ENCODE measurements at regions not wholly inside any gene's neighbourhood (a gene's known extent, or its start where the extent isn't known, plus 50 kb on each side); places are given as distances from the start of the nearest gene placed in this dataset.

DNA sequence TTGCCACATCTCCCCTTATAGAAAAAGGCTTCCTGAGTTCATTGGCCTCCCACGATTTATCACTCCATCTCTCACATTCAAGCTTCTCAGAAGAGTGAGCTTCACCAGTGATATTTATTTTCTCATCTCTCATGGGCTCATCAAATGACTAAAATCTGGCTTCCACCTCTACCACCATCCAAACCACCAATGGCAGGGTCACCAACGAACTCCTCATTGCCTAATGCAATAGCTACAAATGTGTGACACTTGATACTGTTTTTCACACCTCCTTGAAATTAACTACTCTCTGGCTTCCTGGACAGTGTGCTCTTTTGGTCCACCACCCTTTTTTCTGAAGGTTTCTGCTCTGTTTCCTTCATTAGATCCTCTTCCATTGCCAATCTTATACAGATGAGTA is 129.0 kb downstream of the SH2D1A start:
- Histone ChIP-seq H2BK20ac (ENCODE audit: low read depth, low read length, poor library complexity, severe bottlenecking) (no peak overlapping the region), H2BK5ac (ENCODE audit: insufficient read length, low read length) (no peak overlapping the region), H2AK5ac (ENCODE audit: insufficient read length, low read length) (no peak overlapping the region), H3K9me3 (ENCODE audit: control insufficient read depth, low read depth, low read length) (no peaks in the 10 kb centered on the region), H3K4ac (ENCODE audit: low read depth, low read length) (no peak overlapping the region), H3K23me2 (ENCODE audit: insufficient read length, low read depth, low read length, poor library complexity, severe bottlenecking) (no peaks in the 10 kb centered on the region), H3K18ac (ENCODE audit: insufficient read length, low read depth, low read length) (no peak overlapping the region), H4K20me1 (ENCODE audit: control insufficient read depth, insufficient read depth, insufficient read length) (no peaks in the 10 kb centered on the region), H3K23ac (ENCODE audit: insufficient read length, low read depth, low read length) (no peak overlapping the region), H3K9ac (ENCODE audit: extremely low read depth, insufficient read length, low read length) (no peak overlapping the region), H4K5ac (ENCODE audit: insufficient read length, low read depth, low read length) (no peak overlapping the region), H3K79me1 (ENCODE audit: insufficient read depth, low read depth, low read length, poor library complexity, severe bottlenecking) (no peaks in the 10 kb centered on the region), H4K91ac (ENCODE audit: insufficient read length, low read depth, low read length) (no peak overlapping the region), H2BK120ac (ENCODE audit: low read depth, low read length, poor library complexity, severe bottlenecking) (no peak overlapping the region), H3K56ac (ENCODE audit: insufficient read length, low read depth, low read length) (no peak overlapping the region), H3T11ph (ENCODE audit: low read length) (no peak overlapping the region), H2BK15ac (ENCODE audit: low read depth, low read length) (no peak overlapping the region), H3K79me2 (ENCODE audit: insufficient read depth, low read length) (no peaks in the 10 kb centered on the region), H2AFZ (ENCODE audit: low read length) (no peak overlapping the region), H3K4me2 (ENCODE audit: insufficient read depth, insufficient read length, low read length) (no peak overlapping the region), H3K27me3 (ENCODE audit: insufficient read depth, low read length) (no peaks in the 10 kb centered on the region), H4K8ac (replicated peaks; ENCODE audit: insufficient read length, low read depth, low read length) (no peak overlapping the region), H3K4me1 (ENCODE audit: insufficient read depth, low read length) (no peaks in the 10 kb centered on the region), H2BK12ac (ENCODE audit: insufficient read length, low read depth, low read length) (no peak overlapping the region), H3K27ac (ENCODE audit: insufficient read length, low read depth, low read length) (no peak overlapping the region), H3K14ac (ENCODE audit: insufficient read depth, low read length) (no peak overlapping the region)
- Mint-ChIP-seq H3K27ac (no peak overlapping the region), H3K27me3 (ENCODE audit: low read depth) (no peaks in the 10 kb centered on the region), H3K36me3 (ENCODE audit: insufficient read depth in 1 of 3, low read depth in 3 of 3) (no peaks in the 10 kb centered on the region; a peak in 2 of 7 replicates), H3K4me1 (peaks cover 6 to 9% of the 10 kb centered on the region in 2 experiments; a peak in 3 of 4 replicates), H3K9me3 (peaks cover 2 to 3% of the 10 kb centered on the region in 2 experiments; a peak in 2 of 5 replicates), H3K4me3 (no peak overlapping the region)
- TF ChIP-seq, protein P1, sequence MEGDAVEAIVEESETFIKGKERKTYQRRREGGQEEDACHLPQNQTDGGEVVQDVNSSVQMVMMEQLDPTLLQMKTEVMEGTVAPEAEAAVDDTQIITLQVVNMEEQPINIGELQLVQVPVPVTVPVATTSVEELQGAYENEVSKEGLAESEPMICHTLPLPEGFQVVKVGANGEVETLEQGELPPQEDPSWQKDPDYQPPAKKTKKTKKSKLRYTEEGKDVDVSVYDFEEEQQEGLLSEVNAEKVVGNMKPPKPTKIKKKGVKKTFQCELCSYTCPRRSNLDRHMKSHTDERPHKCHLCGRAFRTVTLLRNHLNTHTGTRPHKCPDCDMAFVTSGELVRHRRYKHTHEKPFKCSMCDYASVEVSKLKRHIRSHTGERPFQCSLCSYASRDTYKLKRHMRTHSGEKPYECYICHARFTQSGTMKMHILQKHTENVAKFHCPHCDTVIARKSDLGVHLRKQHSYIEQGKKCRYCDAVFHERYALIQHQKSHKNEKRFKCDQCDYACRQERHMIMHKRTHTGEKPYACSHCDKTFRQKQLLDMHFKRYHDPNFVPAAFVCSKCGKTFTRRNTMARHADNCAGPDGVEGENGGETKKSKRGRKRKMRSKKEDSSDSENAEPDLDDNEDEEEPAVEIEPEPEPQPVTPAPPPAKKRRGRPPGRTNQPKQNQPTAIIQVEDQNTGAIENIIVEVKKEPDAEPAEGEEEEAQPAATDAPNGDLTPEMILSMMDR (conservative IDR thresholded peaks at IDR 0.05) = no peak
- DNase-seq = no peak
- no CpG with 5 or more reads among the region's 2 CpGs for WGBS (ENCODE audit: extremely low coverage, insufficient read length, low lambda C conversion rate)
